Osteocyte (in vitro differentiated cells): ENCODE measurements at regions not wholly inside any gene's neighbourhood (a gene's known extent, or its start where the extent isn't known, plus 50 kb on each side); places are given as distances from the start of the nearest gene placed in this dataset.
"Not testable (repeated sequence)": the region's sequence is repeated elsewhere in the genome, so short reads cannot be mapped to it uniquely, and the experiment has no call there.

Experiments used
- DNase-seq: peaks from one replicate; pipeline ENCODE4 v3.0.0; 2021; ENCODE audit warnings: mixed read lengths; ENCODE audit not compliant: unreplicated experiment; ENCODE audit errors: extremely low spot score
- H3K27ac Mint-ChIP-seq: one replicate; pipeline ENCODE4 v1.8.0; 2021; ENCODE audit warnings: mild to moderate bottlenecking, mixed read lengths; ENCODE audit not compliant: unreplicated experiment
- H3K27me3 Mint-ChIP-seq: one replicate; pipeline ENCODE4 v1.8.0; 2021; ENCODE audit warnings: mixed read lengths; ENCODE audit not compliant: unreplicated experiment
- H3K36me3 Mint-ChIP-seq: one replicate; pipeline ENCODE4 v1.8.0; 2021; ENCODE audit warnings: mixed read lengths; ENCODE audit not compliant: unreplicated experiment
- H3K4me1 Mint-ChIP-seq: one replicate; pipeline ENCODE4 v1.8.0; 2021; ENCODE audit warnings: mixed read lengths; ENCODE audit not compliant: unreplicated experiment
- H3K4me3 Mint-ChIP-seq: one replicate; pipeline ENCODE4 v1.8.0; 2021; ENCODE audit warnings: mild to moderate bottlenecking, moderate library complexity, mixed read lengths; ENCODE audit not compliant: unreplicated experiment
- H3K9me3 Mint-ChIP-seq: one replicate; pipeline ENCODE4 v1.8.0; 2021; ENCODE audit warnings: mixed read lengths; ENCODE audit not compliant: unreplicated experiment
- TF ChIP-seq, protein P1 (sequence below): fragments of 200-600 bp; sonication (generic); IDR thresholded peaks from 2 replicates; pipeline ENCODE4 v1.5.0; 2021; ENCODE audit warnings: antibody characterized with exemption, mild to moderate bottlenecking, moderate library complexity

- peaks cover 28% of the 10 kb centered on the region for H3K4me1 Mint-ChIP-seq
- TF ChIP-seq, protein P1, sequence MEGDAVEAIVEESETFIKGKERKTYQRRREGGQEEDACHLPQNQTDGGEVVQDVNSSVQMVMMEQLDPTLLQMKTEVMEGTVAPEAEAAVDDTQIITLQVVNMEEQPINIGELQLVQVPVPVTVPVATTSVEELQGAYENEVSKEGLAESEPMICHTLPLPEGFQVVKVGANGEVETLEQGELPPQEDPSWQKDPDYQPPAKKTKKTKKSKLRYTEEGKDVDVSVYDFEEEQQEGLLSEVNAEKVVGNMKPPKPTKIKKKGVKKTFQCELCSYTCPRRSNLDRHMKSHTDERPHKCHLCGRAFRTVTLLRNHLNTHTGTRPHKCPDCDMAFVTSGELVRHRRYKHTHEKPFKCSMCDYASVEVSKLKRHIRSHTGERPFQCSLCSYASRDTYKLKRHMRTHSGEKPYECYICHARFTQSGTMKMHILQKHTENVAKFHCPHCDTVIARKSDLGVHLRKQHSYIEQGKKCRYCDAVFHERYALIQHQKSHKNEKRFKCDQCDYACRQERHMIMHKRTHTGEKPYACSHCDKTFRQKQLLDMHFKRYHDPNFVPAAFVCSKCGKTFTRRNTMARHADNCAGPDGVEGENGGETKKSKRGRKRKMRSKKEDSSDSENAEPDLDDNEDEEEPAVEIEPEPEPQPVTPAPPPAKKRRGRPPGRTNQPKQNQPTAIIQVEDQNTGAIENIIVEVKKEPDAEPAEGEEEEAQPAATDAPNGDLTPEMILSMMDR: no peak
- H3K4me3 Mint-ChIP-seq: no peak overlapping the region
- DNase-seq: no peak
- peaks cover 6% of the 10 kb centered on the region for H3K36me3 Mint-ChIP-seq
- peak overlapping the region; percentile 68 for H3K27ac Mint-ChIP-seq
- peaks cover 16% of the 10 kb centered on the region for H3K27me3 Mint-ChIP-seq
- peaks cover 26% of the 10 kb centered on the region for H3K9me3 Mint-ChIP-seq
These were observed 720.5 kb downstream of the MAFB start for GRCh38 chr20:39968495-39968894.

GRCh38 chr20:39967806-39968205 is 721.2 kb downstream of the MAFB start:
- TF ChIP-seq, protein P1: no peak
- Mint-ChIP-seq H3K27ac (no peak overlapping the region), H3K9me3 (peaks cover 20% of the 10 kb centered on the region), H3K4me1 (peaks cover 30% of the 10 kb centered on the region), H3K4me3 (peak overlapping the region; percentile 14), H3K36me3 (peaks cover 6% of the 10 kb centered on the region), H3K27me3 (peaks cover 9% of the 10 kb centered on the region)
- DNase-seq: no peak

DNA sequence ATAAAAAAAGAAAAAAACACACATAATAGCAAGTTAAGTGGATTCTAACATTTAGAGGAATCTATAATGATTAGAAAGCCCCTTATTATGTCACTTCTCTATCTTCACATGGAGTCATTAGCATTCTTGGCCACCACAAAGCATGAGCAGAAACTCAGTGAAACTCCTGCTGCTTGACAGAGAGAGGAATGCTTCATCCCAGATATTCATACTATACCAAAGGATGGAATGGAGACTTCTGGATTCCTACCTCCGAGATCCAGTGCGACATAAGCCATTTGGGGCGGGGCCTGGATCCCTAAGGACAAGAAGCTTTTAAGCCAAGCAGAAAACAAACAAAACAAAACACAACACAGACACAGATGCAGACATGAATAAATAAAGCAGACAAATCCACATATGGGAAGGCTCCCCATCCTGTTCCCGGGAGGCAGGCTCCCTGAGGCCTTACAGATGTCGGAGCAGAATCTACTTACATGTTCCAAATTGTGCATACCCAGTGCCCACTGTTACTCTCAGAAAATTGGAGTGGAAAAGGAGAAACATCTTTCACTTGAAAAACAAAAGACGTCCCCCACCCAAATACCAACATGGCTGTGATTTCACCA is 727.3 kb downstream of the MAFB start:
- Mint-ChIP-seq H3K9me3 (no peaks in the 10 kb centered on the region), H3K4me3 (no peak overlapping the region), H3K27me3 (peaks cover 2% of the 10 kb centered on the region), H3K36me3 (no peaks in the 10 kb centered on the region), H3K27ac (no peak overlapping the region), H3K4me1 (peaks cover 32% of the 10 kb centered on the region)
- TF ChIP-seq, protein P1: no peak
- no peak for DNase-seq

- TF ChIP-seq, protein P1: no peak
- Mint-ChIP-seq H3K36me3 (peaks cover 4% of the 10 kb centered on the region), H3K27ac (no peak overlapping the region), H3K4me1 (peaks cover 34% of the 10 kb centered on the region), H3K4me3 (no peak overlapping the region), H3K9me3 (no peaks in the 10 kb centered on the region), H3K27me3 (peaks cover 2% of the 10 kb centered on the region)
- no peak for DNase-seq
These were observed 728.3 kb downstream of the MAFB start for GRCh38 chr20:39960522-39961428.

GRCh38 chr20:39957911-39958310 is 731.1 kb downstream of the MAFB start:
- not testable (repeated sequence) for H3K27ac Mint-ChIP-seq

More at GRCh38 chr20:39957911-39958310, 731.1 kb downstream of the MAFB start:
- not testable (repeated sequence) for DNase-seq, H3K4me3 Mint-ChIP-seq, H3K9me3 Mint-ChIP-seq, H3K36me3 Mint-ChIP-seq, H3K27me3 Mint-ChIP-seq
- peaks cover 45% of the 10 kb centered on the region for H3K4me1 Mint-ChIP-seq
